Subcutaneous abdominal adipose tissue (tissue), 5 donors: ENCODE measurements at regions not wholly inside any gene's neighbourhood (a gene's known extent, or its start where the extent isn't known, plus 50 kb on each side); places are given as distances from the start of the nearest gene placed in this dataset.

Experiments used
- H3K27ac ChIP-seq: one replicate; pipeline ENCODE4 v1.7.0; 2013; ENCODE audit warnings: low read depth, mild to moderate bottlenecking, inconsistent platforms, low read length, moderate library complexity
- H3K27me3 ChIP-seq, 5 donors: one replicate each; pipeline ENCODE4 v1.7.0; 2013; ENCODE audit warnings: low read length in 5 of 5, inconsistent platforms in 1 of 5; ENCODE audit not compliant: control insufficient read depth in 5 of 5, insufficient read depth in 4 of 5
- H3K36me3 ChIP-seq, 5 donors: one replicate each; pipeline ENCODE4 v1.7.0; 2013; ENCODE audit warnings: low read length in 5 of 5; ENCODE audit not compliant: control insufficient read depth in 5 of 5, insufficient read depth in 5 of 5
- H3K4me1 ChIP-seq, 5 donors: one replicate each; pipeline ENCODE4 v1.7.0; 2013; ENCODE audit warnings: low read length in 5 of 5, mild to moderate bottlenecking in 3 of 5, moderate library complexity in 1 of 5; ENCODE audit not compliant: control insufficient read depth in 5 of 5, insufficient read depth in 5 of 5
- H3K4me3 ChIP-seq, 5 donors: one replicate each; pipeline ENCODE4 v1.7.0; 2013; ENCODE audit warnings: low read length in 5 of 5, low read depth in 1 of 5
- H3K9ac ChIP-seq, 5 donors: one replicate each; pipeline ENCODE4 v1.7.0; 2013; ENCODE audit warnings: low read length in 5 of 5, mild to moderate bottlenecking in 4 of 5, moderate library complexity in 3 of 5
- H3K9me3 ChIP-seq, 5 donors: one replicate each; pipeline ENCODE4 v1.7.0; 2013; ENCODE audit warnings: low read length in 5 of 5; ENCODE audit not compliant: control insufficient read depth in 5 of 5
- donor health status: healthy.
- donor health status: healthy.
- donor health status: healthy.
- donor health status: healthy.
- donor health status: healthy.

DNA sequence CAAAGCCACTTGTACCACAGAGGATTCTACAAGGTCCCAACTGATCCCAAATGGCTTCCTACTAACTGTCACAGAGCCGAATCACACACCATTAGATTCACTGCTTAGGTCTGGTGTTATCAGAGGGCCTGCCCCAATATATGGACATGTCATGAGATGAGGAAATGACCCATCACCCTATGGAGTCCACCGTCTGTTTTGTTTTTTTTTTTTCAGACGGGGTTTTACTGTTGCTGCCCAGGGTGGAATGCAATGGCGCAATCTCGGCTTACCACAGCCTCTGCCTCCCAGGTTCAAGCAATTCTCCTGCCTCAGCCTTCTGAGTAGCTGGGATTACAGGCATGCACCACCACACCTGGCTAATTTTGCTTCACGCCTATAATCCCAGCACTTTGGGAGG is 83.8 kb upstream of the ETS2 start:
- Histone ChIP-seq H3K27me3 (no peaks in the 10 kb centered on the region), H3K36me3 (no peaks in the 10 kb centered on the region), H3K4me1 (no peaks in the 10 kb centered on the region), H3K9ac (no peak overlapping the region), H3K27ac (no peak overlapping the region), H3K4me3 (no peak overlapping the region), H3K9me3 (peaks cover 5 to 23% (median 14%) of the 10 kb centered on the region in 5 donors)

GRCh38 chr21:38725196-38726157 is 80.3 kb upstream of the ETS2 start:
- peak overlapping the region in 2 of 5 donors; percentile 12 to 16 for H3K4me3 ChIP-seq
- peaks cover 5 to 23% (median 14%) of the 10 kb centered on the region in 5 donors for H3K9me3 ChIP-seq
- H3K9ac ChIP-seq, result no peak overlapping the region
- H3K36me3 ChIP-seq, result no peaks in the 10 kb centered on the region
- H3K27me3 ChIP-seq, result no peaks in the 10 kb centered on the region
- no peaks in the 10 kb centered on the region for H3K4me1 ChIP-seq
- H3K27ac ChIP-seq, result no peak overlapping the region

GRCh38 chr21:38726482-38726881 is 79.2 kb upstream of the ETS2 start:
- Histone ChIP-seq H3K9me3 (peaks cover 5 to 23% (median 14%) of the 10 kb centered on the region in 5 donors), H3K27me3 (no peaks in the 10 kb centered on the region), H3K4me1 (no peaks in the 10 kb centered on the region), H3K36me3 (no peaks in the 10 kb centered on the region), H3K27ac (no peak overlapping the region), H3K4me3 (no peak overlapping the region), H3K9ac (no peak overlapping the region)

- H3K27ac ChIP-seq, result no peak overlapping the region
- peaks cover 5 to 21% (median 14%) of the 10 kb centered on the region in 5 donors for H3K9me3 ChIP-seq
These were observed 76.4 kb upstream of the ETS2 start for GRCh38 chr21:38729291-38729690.

GRCh38 chr21:38729754-38730379 is 75.9 kb upstream of the ETS2 start:
- Histone ChIP-seq H3K9ac (no peak overlapping the region), H3K27me3 (peaks cover 0 to 5% (median 3%) of the 10 kb centered on the region in 5 donors), H3K27ac (no peak overlapping the region), H3K4me3 (no peak overlapping the region), H3K4me1 (peaks cover 0 to 9% (median 4%) of the 10 kb centered on the region in 5 donors), H3K9me3 (peaks cover 5 to 15% (median 11%) of the 10 kb centered on the region in 5 donors), H3K36me3 (no peaks in the 10 kb centered on the region)

More at GRCh38 chr21:38729291-38729690, 76.4 kb upstream of the ETS2 start:
- Histone ChIP-seq H3K4me1 (peaks cover 0 to 4% (median 4%) of the 10 kb centered on the region in 5 donors), H3K4me3 (no peak overlapping the region), H3K27me3 (peaks cover 0 to 5% (median 2%) of the 10 kb centered on the region in 5 donors), H3K9ac (no peak overlapping the region), H3K36me3 (no peaks in the 10 kb centered on the region)

- Histone ChIP-seq H3K9ac (peak overlapping the region in 3 of 5 donors; percentile 4 to 31 (median 13)), H3K27ac (peak overlapping the region; percentile 40)
These were observed 71.7 kb upstream of the ETS2 start for GRCh38 chr21:38733972-38734546.

GRCh38 chr21:38734646-38735365 is 70.9 kb upstream of the ETS2 start:
- no peaks in the 10 kb centered on the region for H3K9me3 ChIP-seq
- no peaks in the 10 kb centered on the region for H3K36me3 ChIP-seq
- peak overlapping the region in 2 of 5 donors; percentile 13 to 31 for H3K9ac ChIP-seq
- H3K4me1 ChIP-seq, result peaks cover 0 to 14% (median 4%) of the 10 kb centered on the region in 5 donors
- peak overlapping the region; percentile 40 for H3K27ac ChIP-seq
- peak overlapping the region in 3 of 5 donors; percentile 47 to 57 (median 47) for H3K4me3 ChIP-seq
- peaks cover 0 to 5% (median 3%) of the 10 kb centered on the region in 5 donors for H3K27me3 ChIP-seq

More at GRCh38 chr21:38733972-38734546, 71.7 kb upstream of the ETS2 start:
- peaks cover 0 to 14% (median 4%) of the 10 kb centered on the region in 5 donors for H3K4me1 ChIP-seq
- H3K4me3 ChIP-seq, result peak overlapping the region in 3 of 5 donors; percentile 47 to 57 (median 47)
- H3K27me3 ChIP-seq, result peaks cover 0 to 5% (median 3%) of the 10 kb centered on the region in 5 donors
- no peaks in the 10 kb centered on the region for H3K36me3 ChIP-seq
- H3K9me3 ChIP-seq, result no peaks in the 10 kb centered on the region

GRCh38 chr21:38735626-38736206 is 70.0 kb upstream of the ETS2 start:
- H3K4me1 ChIP-seq, result peaks cover 0 to 14% (median 4%) of the 10 kb centered on the region in 5 donors
- no peak overlapping the region for H3K9ac ChIP-seq
- peaks cover 0 to 5% (median 3%) of the 10 kb centered on the region in 5 donors for H3K27me3 ChIP-seq
- no peaks in the 10 kb centered on the region for H3K9me3 ChIP-seq
- H3K4me3 ChIP-seq, result no peak overlapping the region
- H3K36me3 ChIP-seq, result no peaks in the 10 kb centered on the region
- no peak overlapping the region for H3K27ac ChIP-seq

- Histone ChIP-seq H3K36me3 (no peaks in the 10 kb centered on the region), H3K9ac (no peak overlapping the region), H3K9me3 (no peaks in the 10 kb centered on the region), H3K4me3 (no peak overlapping the region), H3K27ac (no peak overlapping the region), H3K27me3 (no peaks in the 10 kb centered on the region), H3K4me1 (peaks cover 0 to 11% (median 0%) of the 10 kb centered on the region in 5 donors)
These were observed 65.6 kb upstream of the ETS2 start for GRCh38 chr21:38740090-38740489.
